ENCODE measurements at regions not wholly inside any gene's neighbourhood (a gene's known extent, or its start where the extent isn't known, plus 50 kb on each side); places are given as distances from the start of the nearest gene placed in this dataset.

GRCh38 chr9:109619310-109619709 lies 121.2 kb upstream of the PTPN3 start:
- Histone ChIP-seq H3K27me3 (ENCODE audit: control insufficient read depth in 3 of 3, insufficient read depth in 3 of 3, low read depth in 1 of 3, low read length in 3 of 3) (no peaks in the 10 kb centered on the region), H3K4me3 (ENCODE audit: low read length in 2 of 2) (no peak overlapping the region), H2BK5ac (ENCODE audit: low read length) (no peak overlapping the region), H2BK15ac (ENCODE audit: low read length) (no peak overlapping the region), H4K8ac (ENCODE audit: low read depth, low read length) (no peak overlapping the region), H3K9me3 (replicated peaks in 1 of 2; ENCODE audit: control insufficient read depth in 2 of 2, insufficient read depth in 1 of 2, low read depth in 1 of 2, low read length in 2 of 2) (no peaks in the 10 kb centered on the region), H3K27ac (replicated peaks; ENCODE audit: low read length) (no peak overlapping the region), H3K14ac (ENCODE audit: low read length) (no peak overlapping the region), H2BK120ac (ENCODE audit: low read depth, low read length) (no peak overlapping the region), H3K4me2 (ENCODE audit: insufficient read depth, low read length, poor library complexity, severe bottlenecking) (no peak overlapping the region), H4K91ac (ENCODE audit: low read depth, low read length, poor library complexity) (no peak overlapping the region), H3K4me1 (ENCODE audit: control insufficient read depth in 2 of 2, insufficient read depth in 1 of 2, low read depth in 1 of 2, low read length in 2 of 2) (no peaks in the 10 kb centered on the region), H3K79me1 (ENCODE audit: low read depth, low read length) (no peaks in the 10 kb centered on the region), H2AFZ (ENCODE audit: low read length) (no peak overlapping the region), H3K18ac (ENCODE audit: low read length) (no peak overlapping the region), H3K36me3 (replicated peaks in 1 of 2; ENCODE audit: control insufficient read depth in 2 of 2, insufficient read depth in 2 of 2, low read length in 2 of 2) (no peaks in the 10 kb centered on the region), H3K23ac (ENCODE audit: low read depth, low read length, poor library complexity) (no peak overlapping the region), H3K4ac (ENCODE audit: low read length) (no peak overlapping the region), H2AK5ac (ENCODE audit: low read depth, low read length) (no peak overlapping the region), H2BK12ac (ENCODE audit: low read length) (no peak overlapping the region), H3K9ac (ENCODE audit: low read depth, low read length, poor library complexity) (no peak overlapping the region)
- no peak for DNase-seq (ENCODE audit: low spot score)
- WGBS, 2 donors (ENCODE audit: extremely low coverage in 2 of 2, insufficient read length in 2 of 2, insufficient replicate concordance in 1 of 2): no CpG with 5 or more reads among the region's 3 CpGs

GRCh38 chr9:109624143-109624542 lies 126.0 kb upstream of the PTPN3 start:
- H2BK120ac ChIP-seq (ENCODE audit: low read depth, low read length): no peak overlapping the region

GRCh38 chr9:109624896-109625295 lies 126.8 kb upstream of the PTPN3 start:
- H3K18ac ChIP-seq (ENCODE audit: low read length): no peak overlapping the region
- no peak overlapping the region for H2BK120ac ChIP-seq (ENCODE audit: low read depth, low read length)
- H2AK5ac ChIP-seq (ENCODE audit: low read depth, low read length): no peak overlapping the region
- H3K4me1 ChIP-seq (ENCODE audit: control insufficient read depth in 2 of 2, insufficient read depth in 1 of 2, low read depth in 1 of 2, low read length in 2 of 2): no peaks in the 10 kb centered on the region
- no peak overlapping the region for H2BK12ac ChIP-seq (ENCODE audit: low read length)
- no peak for DNase-seq (ENCODE audit: low spot score)
- no peak overlapping the region for H3K23ac ChIP-seq (ENCODE audit: low read depth, low read length, poor library complexity)
- no peak overlapping the region for H2AFZ ChIP-seq (ENCODE audit: low read length)
- H3K27ac ChIP-seq (replicated peaks; ENCODE audit: low read length): no peak overlapping the region
- peaks cover 0 to 16% (median 0%) of the 10 kb centered on the region in 3 experiments for H3K27me3 ChIP-seq (ENCODE audit: control insufficient read depth in 3 of 3, insufficient read depth in 3 of 3, low read depth in 1 of 3, low read length in 3 of 3)
- H3K4me3 ChIP-seq (ENCODE audit: low read length in 2 of 2): no peak overlapping the region
- no peak overlapping the region for H2BK15ac ChIP-seq (ENCODE audit: low read length)
- no peak overlapping the region for H4K91ac ChIP-seq (ENCODE audit: low read depth, low read length, poor library complexity)
- no peaks in the 10 kb centered on the region for H3K9me3 ChIP-seq (replicated peaks in 1 of 2; ENCODE audit: control insufficient read depth in 2 of 2, insufficient read depth in 1 of 2, low read depth in 1 of 2, low read length in 2 of 2)
- H3K9ac ChIP-seq (ENCODE audit: low read depth, low read length, poor library complexity): no peak overlapping the region
- H3K14ac ChIP-seq (ENCODE audit: low read length): no peak overlapping the region
- no peaks in the 10 kb centered on the region for H3K79me1 ChIP-seq (ENCODE audit: low read depth, low read length)
- no peak overlapping the region for H3K4ac ChIP-seq (ENCODE audit: low read length)
- H2BK5ac ChIP-seq (ENCODE audit: low read length): no peak overlapping the region
- H3K36me3 ChIP-seq (replicated peaks in 1 of 2; ENCODE audit: control insufficient read depth in 2 of 2, insufficient read depth in 2 of 2, low read length in 2 of 2): no peaks in the 10 kb centered on the region
- no CpG with 5 or more reads among the region's 1 CpG for WGBS, 2 donors (ENCODE audit: extremely low coverage in 2 of 2, insufficient read length in 2 of 2, insufficient replicate concordance in 1 of 2)
- no peak overlapping the region for H4K8ac ChIP-seq (ENCODE audit: low read depth, low read length)
- no peak overlapping the region for H3K4me2 ChIP-seq (ENCODE audit: insufficient read depth, low read length, poor library complexity, severe bottlenecking)

More at GRCh38 chr9:109624143-109624542, 126.0 kb upstream of the PTPN3 start:
- H3K18ac ChIP-seq (ENCODE audit: low read length): no peak overlapping the region
- H3K36me3 ChIP-seq (replicated peaks in 1 of 2; ENCODE audit: control insufficient read depth in 2 of 2, insufficient read depth in 2 of 2, low read length in 2 of 2): no peaks in the 10 kb centered on the region
- H2BK15ac ChIP-seq (ENCODE audit: low read length): no peak overlapping the region
- H4K8ac ChIP-seq (ENCODE audit: low read depth, low read length): no peak overlapping the region
- H3K9me3 ChIP-seq (replicated peaks in 1 of 2; ENCODE audit: control insufficient read depth in 2 of 2, insufficient read depth in 1 of 2, low read depth in 1 of 2, low read length in 2 of 2): no peaks in the 10 kb centered on the region
- H2BK5ac ChIP-seq (ENCODE audit: low read length): no peak overlapping the region
- DNase-seq (ENCODE audit: low spot score): no peak
- no peak overlapping the region for H2AK5ac ChIP-seq (ENCODE audit: low read depth, low read length)
- H3K9ac ChIP-seq (ENCODE audit: low read depth, low read length, poor library complexity): no peak overlapping the region
- H3K4me3 ChIP-seq (ENCODE audit: low read length in 2 of 2): no peak overlapping the region
- H3K27ac ChIP-seq (replicated peaks; ENCODE audit: low read length): no peak overlapping the region
- WGBS, 2 donors (ENCODE audit: extremely low coverage in 2 of 2, insufficient read length in 2 of 2, insufficient replicate concordance in 1 of 2): no CpG with 5 or more reads among the region's 3 CpGs
- no peaks in the 10 kb centered on the region for H3K79me1 ChIP-seq (ENCODE audit: low read depth, low read length)
- no peak overlapping the region for H3K23ac ChIP-seq (ENCODE audit: low read depth, low read length, poor library complexity)
- H3K4me1 ChIP-seq (ENCODE audit: control insufficient read depth in 2 of 2, insufficient read depth in 1 of 2, low read depth in 1 of 2, low read length in 2 of 2): no peaks in the 10 kb centered on the region
- no peak overlapping the region for H3K14ac ChIP-seq (ENCODE audit: low read length)
- no peak overlapping the region for H2AFZ ChIP-seq (ENCODE audit: low read length)
- H3K4ac ChIP-seq (ENCODE audit: low read length): no peak overlapping the region
- no peak overlapping the region for H2BK12ac ChIP-seq (ENCODE audit: low read length)
- H3K4me2 ChIP-seq (ENCODE audit: insufficient read depth, low read length, poor library complexity, severe bottlenecking): no peak overlapping the region
- peaks cover 0 to 14% (median 0%) of the 10 kb centered on the region in 3 experiments for H3K27me3 ChIP-seq (ENCODE audit: control insufficient read depth in 3 of 3, insufficient read depth in 3 of 3, low read depth in 1 of 3, low read length in 3 of 3)
- H4K91ac ChIP-seq (ENCODE audit: low read depth, low read length, poor library complexity): no peak overlapping the region

GRCh38 chr9:109627042-109627441 lies 128.9 kb upstream of the PTPN3 start:
- Histone ChIP-seq H3K27ac (replicated peaks; ENCODE audit: low read length) (no peak overlapping the region), H2BK5ac (ENCODE audit: low read length) (no peak overlapping the region), H3K4ac (ENCODE audit: low read length) (no peak overlapping the region), H3K4me2 (ENCODE audit: insufficient read depth, low read length, poor library complexity, severe bottlenecking) (no peak overlapping the region), H2AFZ (ENCODE audit: low read length) (no peak overlapping the region), H4K91ac (ENCODE audit: low read depth, low read length, poor library complexity) (no peak overlapping the region), H3K23ac (ENCODE audit: low read depth, low read length, poor library complexity) (no peak overlapping the region), H3K18ac (ENCODE audit: low read length) (no peak overlapping the region), H2BK12ac (ENCODE audit: low read length) (no peak overlapping the region), H2AK5ac (ENCODE audit: low read depth, low read length) (no peak overlapping the region), H3K79me1 (ENCODE audit: low read depth, low read length) (no peaks in the 10 kb centered on the region), H3K9ac (ENCODE audit: low read depth, low read length, poor library complexity) (no peak overlapping the region), H4K8ac (ENCODE audit: low read depth, low read length) (no peak overlapping the region), H3K14ac (ENCODE audit: low read length) (no peak overlapping the region), H3K36me3 (replicated peaks in 1 of 2; ENCODE audit: control insufficient read depth in 2 of 2, insufficient read depth in 2 of 2, low read length in 2 of 2) (no peaks in the 10 kb centered on the region), H3K9me3 (replicated peaks in 1 of 2; ENCODE audit: control insufficient read depth in 2 of 2, insufficient read depth in 1 of 2, low read depth in 1 of 2, low read length in 2 of 2) (no peaks in the 10 kb centered on the region), H2BK15ac (ENCODE audit: low read length) (no peak overlapping the region), H3K27me3 (ENCODE audit: control insufficient read depth in 3 of 3, insufficient read depth in 3 of 3, low read depth in 1 of 3, low read length in 3 of 3) (peaks cover 0 to 16% (median 0%) of the 10 kb centered on the region in 3 experiments), H3K4me3 (ENCODE audit: low read length in 2 of 2) (no peak overlapping the region), H2BK120ac (ENCODE audit: low read depth, low read length) (no peak overlapping the region), H3K4me1 (ENCODE audit: control insufficient read depth in 2 of 2, insufficient read depth in 1 of 2, low read depth in 1 of 2, low read length in 2 of 2) (no peaks in the 10 kb centered on the region)
- DNase-seq (ENCODE audit: low spot score): no peak
- no CpG with 5 or more reads among the region's 4 CpGs for WGBS, 2 donors (ENCODE audit: extremely low coverage in 2 of 2, insufficient read length in 2 of 2, insufficient replicate concordance in 1 of 2)

Data from neuronal stem cell (in vitro differentiated cells).